Astrocyte of the spinal cord (primary cell): ENCODE measurements at regions not wholly inside any gene's neighbourhood (a gene's known extent, or its start where the extent isn't known, plus 50 kb on each side); places are given as distances from the start of the nearest gene placed in this dataset.

Source experiments
- DNase-seq: peaks from one replicate; pipeline ENCODE4 v3.0.0; 2011; ENCODE audit warnings: low read depth, low spot score
- H3K4me3 ChIP-seq: 2 replicates; pipeline ENCODE4 v1.5.1; 2011; ENCODE audit warnings: low read depth, mild to moderate bottlenecking, low read length, moderate library complexity
- CTCF ChIP-seq: IDR thresholded peaks from 2 replicates; pipeline ENCODE4 v1.5.1; 2012; ENCODE audit warnings: low read depth, mild to moderate bottlenecking, low read length, inconsistent platforms
- in situ Hi-C: cut with HindIII; loops from 2 replicates; pipeline ENCODE4 v1.10.0; 2017; ENCODE audit warnings: low sequenced_read_pairs

DNA sequence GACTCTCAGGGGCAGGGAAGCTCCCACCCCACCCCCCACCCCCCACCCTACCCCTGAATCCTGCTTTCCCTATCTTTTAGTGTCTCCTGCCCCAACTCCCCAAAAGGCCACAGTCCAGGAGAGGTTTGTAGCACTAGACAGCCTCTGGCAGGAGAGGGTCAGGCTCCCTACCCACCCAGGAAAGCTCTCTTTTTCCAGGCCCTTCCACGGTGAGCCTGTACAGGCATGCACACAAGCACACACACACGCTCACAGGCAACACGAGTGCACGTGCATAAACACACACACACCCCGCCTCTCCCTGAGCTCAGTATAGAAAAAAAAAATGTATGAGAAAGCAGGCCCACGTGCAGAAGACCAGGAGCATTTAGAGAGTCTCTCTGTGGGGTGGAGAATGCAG is 414.0 kb downstream of the MN1 start:
- in situ Hi-C loops = no loop called here
- no peak for TF ChIP-seq CTCF
- DNase-seq = no peak
- no peak overlapping the region for H3K4me3 ChIP-seq

DNA sequence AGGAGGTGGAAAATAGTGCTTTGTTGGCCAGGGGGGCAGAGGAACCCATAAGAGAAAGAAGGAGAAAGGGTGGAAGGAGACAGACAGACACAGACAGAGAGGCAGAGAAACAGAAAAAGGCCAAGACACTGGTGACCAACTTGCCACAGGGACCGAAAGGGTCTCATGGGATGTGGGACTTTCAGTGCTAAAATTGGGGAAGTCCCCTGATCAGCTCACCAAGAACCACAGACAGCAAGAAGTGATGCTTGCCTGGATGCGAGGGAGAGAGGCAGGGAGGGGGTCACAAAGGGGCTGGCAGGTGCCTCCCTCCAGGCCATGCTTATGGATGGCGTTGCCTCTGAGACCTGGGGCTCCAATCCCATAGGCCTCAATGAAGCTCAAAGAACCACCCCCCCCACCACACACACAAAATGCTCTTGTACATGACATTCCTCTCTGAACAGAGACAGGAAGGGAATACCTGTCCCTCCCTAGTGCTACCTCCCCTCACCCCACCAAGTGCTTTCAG is 413.4 kb downstream of the MN1 start:
- no peak overlapping the region for H3K4me3 ChIP-seq
- in situ Hi-C loops = no loop called here
- TF ChIP-seq CTCF = no peak
- DNase-seq = no peak

DNA sequence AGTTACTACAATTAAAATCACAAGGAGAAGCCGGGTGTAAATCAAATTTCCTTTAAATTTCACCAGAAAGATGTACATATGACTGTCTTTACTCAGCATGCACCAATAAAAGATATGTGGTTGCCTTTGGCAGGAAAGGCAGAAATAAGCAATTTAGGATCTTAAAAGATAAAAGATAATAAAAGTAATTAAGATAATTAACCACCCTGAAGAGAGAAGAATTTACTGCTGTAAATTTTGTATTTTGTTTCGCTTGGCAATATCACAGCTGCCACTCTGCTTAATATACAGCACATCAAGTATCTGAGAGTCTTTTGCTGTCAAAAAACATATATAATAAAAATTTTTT is 411.9 kb downstream of the MN1 start:
- TF ChIP-seq CTCF = no peak
- in situ Hi-C loops = no loop called here
- H3K4me3 ChIP-seq = no peak overlapping the region
- DNase-seq = no peak

DNA sequence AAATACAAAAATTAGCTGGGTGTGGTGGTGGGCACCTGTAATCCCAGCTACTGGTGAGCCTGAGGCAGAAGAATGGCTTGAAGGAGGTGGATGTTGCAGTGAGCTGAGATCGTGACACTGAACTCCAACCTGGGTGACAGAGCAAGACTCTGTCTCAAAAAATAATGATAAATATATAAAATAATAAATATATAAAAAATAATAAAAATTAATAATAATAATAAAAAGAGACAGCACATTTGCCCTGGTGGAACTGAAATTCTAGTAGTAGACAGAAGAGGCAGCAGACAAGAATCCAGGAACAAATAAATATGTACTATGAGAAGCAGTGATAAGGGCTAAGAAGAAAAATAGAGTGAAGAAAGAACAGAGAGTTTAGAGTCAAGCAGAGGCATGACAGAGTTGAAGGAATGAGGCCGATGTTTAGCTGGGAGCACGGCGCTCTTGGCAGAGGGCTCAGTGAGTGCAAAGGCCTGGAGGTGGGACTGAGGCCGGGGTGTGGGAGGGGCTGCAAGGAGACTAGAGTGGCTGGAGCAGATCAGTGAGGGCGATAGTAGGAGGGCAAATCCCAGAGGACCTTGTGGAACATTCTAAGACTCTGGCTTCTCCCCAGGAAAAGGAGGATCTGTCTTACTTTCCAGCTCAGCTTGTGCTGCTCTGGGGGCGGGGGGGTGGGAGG is 410.3 kb downstream of the MN1 start:
- no peak for TF ChIP-seq CTCF
- H3K4me3 ChIP-seq = no peak overlapping the region
- in situ Hi-C loops = no loop called here
- DNase-seq = no peak

GRCh38 chr22:27393371-27393770 is 408.2 kb downstream of the MN1 start:
- DNase-seq = no peak
- in situ Hi-C loops = no loop called here
- no peak overlapping the region for H3K4me3 ChIP-seq
- TF ChIP-seq CTCF = no peak

DNA sequence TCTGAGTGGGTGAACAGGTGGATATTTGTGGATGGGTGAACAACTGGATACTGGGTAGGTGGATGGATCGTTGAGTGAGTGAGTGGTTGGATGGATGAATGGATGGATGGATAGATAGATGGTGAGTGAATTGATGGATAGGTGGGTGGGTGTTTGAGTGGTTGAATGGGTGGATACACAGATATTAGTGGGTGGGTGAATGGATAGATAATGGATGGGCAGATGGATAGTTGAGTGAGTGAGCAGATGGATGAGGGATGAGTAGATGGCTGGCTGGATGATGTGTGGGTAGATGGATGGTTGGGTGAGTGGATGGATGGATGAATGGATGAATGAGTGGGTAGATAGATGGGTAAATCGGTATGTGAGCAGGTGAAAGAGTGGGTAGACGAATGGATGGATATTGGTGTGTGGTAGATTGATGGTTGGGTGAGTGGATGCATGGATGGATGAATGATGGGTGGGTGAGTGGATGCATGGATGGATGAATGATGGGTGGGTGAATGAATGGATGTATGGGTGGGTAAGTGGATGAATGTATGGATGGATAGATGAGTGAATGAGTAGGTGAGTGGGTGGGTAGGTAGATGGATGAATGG is 406.7 kb downstream of the MN1 start:
- in situ Hi-C loops = no loop called here
- TF ChIP-seq CTCF = no peak
- no peak overlapping the region for H3K4me3 ChIP-seq
- no peak for DNase-seq
